GM23248 (cell line): ENCODE measurements at regions not wholly inside any gene's neighbourhood (a gene's known extent, or its start where the extent isn't known, plus 50 kb on each side); places are given as distances from the start of the nearest gene placed in this dataset.

Source experiments
- EZH2 ChIP-seq: fragments of 200-600 bp; sonication (generic); IDR thresholded peaks from 2 replicates; pipeline ENCODE4 v1.6.1; 2018; ENCODE audit warnings: antibody characterized with exemption, mild to moderate bottlenecking; ENCODE audit not compliant: insufficient read depth, poor library complexity, severe bottlenecking
- EZH2phosphoT487 ChIP-seq: fragments of 200-600 bp; sonication (generic); IDR thresholded peaks from 2 replicates; pipeline ENCODE4 v1.6.1; 2018; ENCODE audit warnings: antibody characterized with exemption, moderate library complexity, mild to moderate bottlenecking, low read depth; ENCODE audit not compliant: insufficient read depth

GRCh38 chrX:137684591-137684990 lies 118.7 kb downstream of the ZIC3 start:
- TF ChIP-seq EZH2, result no peak
- TF ChIP-seq EZH2phosphoT487, result no peak
